ENCODE measurements at regions not wholly inside any gene's neighbourhood (a gene's known extent, or its start where the extent isn't known, plus 50 kb on each side); places are given as distances from the start of the nearest gene placed in this dataset.
"Not testable (repeated sequence)": the region's sequence is repeated elsewhere in the genome, so short reads cannot be mapped to it uniquely, and the experiment has no call there.

DNA sequence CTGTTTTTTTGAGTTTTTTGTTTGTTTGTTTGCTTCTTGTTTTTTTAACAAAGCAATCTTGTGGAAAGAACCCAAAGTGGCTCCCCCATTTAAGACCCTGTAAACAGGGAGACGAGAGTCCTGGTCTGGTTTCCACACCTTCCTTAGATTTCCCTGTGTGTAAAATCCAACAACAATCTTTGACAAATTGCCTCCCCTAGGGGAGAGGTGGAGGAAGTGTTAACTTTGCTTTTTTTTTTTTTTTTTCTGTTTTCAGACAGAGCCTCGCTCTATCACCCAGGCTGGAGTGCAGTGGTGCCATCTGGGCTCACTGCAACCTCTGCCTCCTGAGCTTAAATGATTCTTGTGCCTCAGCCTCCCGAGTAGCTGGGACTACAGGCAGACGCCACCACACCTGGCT lies 136.0 kb downstream of the OTOP1 start:
- not testable (repeated sequence) for H3K27me3 Mint-ChIP-seq (ENCODE audit: low read depth); DNase-seq (ENCODE audit: low spot score); H3K4me3 Mint-ChIP-seq; H3K4me1 Mint-ChIP-seq (ENCODE audit: low read depth); H3K9me3 Mint-ChIP-seq; H3K36me3 Mint-ChIP-seq (ENCODE audit: low read depth); H3K27ac Mint-ChIP-seq

DNA sequence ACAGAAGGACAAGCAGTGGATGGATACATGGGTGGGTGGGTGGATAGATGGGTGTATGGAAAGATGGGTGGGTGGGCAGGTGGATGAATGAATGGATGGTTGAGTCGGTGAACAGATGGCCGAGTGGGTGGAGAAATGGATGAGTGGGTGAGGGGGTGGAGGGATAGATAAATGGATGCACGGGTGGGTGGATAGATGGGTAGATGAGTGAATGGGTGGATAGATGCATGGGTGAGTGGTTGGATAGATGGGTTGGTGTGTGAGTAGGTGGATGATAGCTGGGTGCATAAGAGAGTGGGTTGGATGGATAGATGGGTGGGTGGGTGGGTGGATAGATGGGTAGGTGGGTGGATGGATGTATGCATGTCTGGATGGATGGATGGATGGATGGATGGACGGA lies 134.6 kb downstream of the OTOP1 start:
- DNase-seq (ENCODE audit: low spot score); H3K4me1 Mint-ChIP-seq (ENCODE audit: low read depth); H3K4me3 Mint-ChIP-seq; H3K27ac Mint-ChIP-seq; H3K36me3 Mint-ChIP-seq (ENCODE audit: low read depth); H3K27me3 Mint-ChIP-seq (ENCODE audit: low read depth); H3K9me3 Mint-ChIP-seq: not testable (repeated sequence)

DNA sequence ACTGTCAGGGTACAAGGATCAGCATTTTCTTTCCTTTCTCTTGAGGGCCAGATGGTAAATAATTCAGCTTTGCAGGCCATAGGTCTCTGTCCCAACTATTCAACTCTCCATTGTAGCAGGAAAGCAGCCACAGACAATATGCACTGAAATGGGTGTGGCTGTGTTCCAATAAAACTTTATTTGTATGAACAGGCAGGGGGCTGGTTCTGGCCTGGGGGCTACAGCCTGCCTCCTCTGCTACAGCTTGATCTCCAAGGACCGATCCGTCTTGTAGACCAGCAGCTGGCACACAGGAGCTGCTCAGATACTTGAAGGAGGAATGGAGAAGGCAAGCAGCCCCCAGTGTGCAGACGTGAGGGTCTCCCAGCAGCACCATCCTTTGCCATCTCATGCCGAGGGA lies 127.1 kb downstream of the OTOP1 start:
- H3K36me3 Mint-ChIP-seq (ENCODE audit: low read depth); H3K4me1 Mint-ChIP-seq (ENCODE audit: low read depth); H3K4me3 Mint-ChIP-seq; H3K27me3 Mint-ChIP-seq (ENCODE audit: low read depth); H3K27ac Mint-ChIP-seq; DNase-seq (ENCODE audit: low spot score); H3K9me3 Mint-ChIP-seq: not testable (repeated sequence)

DNA sequence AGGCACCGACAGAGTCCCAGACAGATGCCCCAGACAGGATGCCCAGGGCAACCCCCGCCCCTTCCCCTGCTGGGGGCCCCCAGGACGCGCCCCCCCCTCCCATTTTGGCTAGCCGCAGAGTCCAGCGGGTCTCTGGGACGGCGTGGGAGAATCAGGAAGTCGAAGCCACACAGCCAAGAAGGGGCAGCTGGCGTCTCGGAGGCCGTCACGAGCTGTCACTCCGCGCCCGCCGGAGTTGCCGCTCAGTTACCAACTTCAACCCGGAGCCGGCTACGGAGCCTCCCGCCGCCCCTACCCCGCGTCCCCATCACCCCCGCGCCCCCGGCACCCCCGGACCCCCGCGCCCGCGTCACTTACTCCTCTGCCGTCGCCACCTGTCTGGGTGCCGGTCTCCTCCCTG lies 119.8 kb downstream of the OTOP1 start:
- H3K27ac Mint-ChIP-seq; H3K9me3 Mint-ChIP-seq; H3K36me3 Mint-ChIP-seq (ENCODE audit: low read depth); DNase-seq (ENCODE audit: low spot score); H3K4me3 Mint-ChIP-seq; H3K4me1 Mint-ChIP-seq (ENCODE audit: low read depth): not testable (repeated sequence)
- peaks cover 21% of the 10 kb centered on the region for H3K27me3 Mint-ChIP-seq (ENCODE audit: low read depth)

DNA sequence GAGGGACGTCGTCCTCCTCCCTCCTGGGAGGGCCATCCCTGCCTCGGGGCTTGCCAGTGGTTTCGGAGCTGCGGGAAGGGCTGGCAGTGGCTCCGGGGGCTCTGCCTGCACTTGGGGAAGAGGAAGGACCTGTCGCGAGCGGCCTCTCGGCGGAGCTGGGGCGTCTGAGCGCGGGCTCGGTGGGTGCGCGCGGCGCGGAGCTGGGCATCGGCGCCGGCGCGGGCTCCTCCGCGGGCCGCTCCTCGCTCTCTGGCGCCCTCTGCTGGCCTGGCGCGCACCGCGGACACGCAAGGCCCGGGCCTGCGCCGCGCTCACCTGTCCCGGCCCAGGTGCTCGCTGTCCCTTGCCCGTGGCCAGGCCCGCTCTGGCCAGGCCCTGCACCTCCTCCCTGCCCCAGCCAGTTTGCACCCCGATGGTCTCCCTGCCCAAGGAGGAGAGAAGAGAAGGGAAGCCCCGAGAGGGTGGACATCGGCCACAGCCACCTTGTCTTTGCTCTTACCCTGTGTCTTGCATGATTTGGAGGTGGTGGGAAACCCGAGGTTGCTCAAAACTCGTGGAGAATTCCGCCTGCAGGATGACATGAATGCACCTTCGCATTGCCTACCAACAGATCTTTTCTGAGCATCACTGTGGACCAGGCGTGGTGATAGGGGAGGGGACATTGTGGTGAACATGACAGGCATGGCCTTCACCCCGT lies 119.2 kb downstream of the OTOP1 start:
- not testable (repeated sequence) for H3K9me3 Mint-ChIP-seq; H3K4me1 Mint-ChIP-seq (ENCODE audit: low read depth); H3K27ac Mint-ChIP-seq; H3K36me3 Mint-ChIP-seq (ENCODE audit: low read depth)
- peak overlapping the region; percentile 62 for H3K4me3 Mint-ChIP-seq
- DNase-seq (ENCODE audit: low spot score), result peak; percentile 61
- peaks cover 21% of the 10 kb centered on the region for H3K27me3 Mint-ChIP-seq (ENCODE audit: low read depth)

DNA sequence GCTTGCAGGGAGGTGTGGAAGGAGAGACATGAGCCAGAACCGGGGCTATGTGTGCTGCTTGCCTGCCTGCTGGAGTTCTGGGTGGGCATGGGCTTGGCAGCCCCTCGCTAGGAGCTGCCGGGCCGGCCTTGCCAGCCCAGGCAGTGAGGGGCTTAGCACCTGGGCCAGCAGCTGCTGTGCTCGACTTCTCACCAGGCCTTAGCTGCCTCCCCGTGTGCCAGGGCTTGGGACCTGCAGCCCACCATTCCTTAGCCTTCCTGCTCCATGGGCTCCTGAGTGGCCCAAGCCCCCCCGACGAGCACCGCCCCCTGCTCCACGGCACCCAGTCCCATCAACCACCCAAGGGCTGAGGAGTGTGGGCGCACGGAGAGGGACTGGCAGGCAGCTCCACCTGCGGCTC lies 111.3 kb downstream of the OTOP1 start:
- not testable (repeated sequence) for H3K27ac Mint-ChIP-seq; H3K9me3 Mint-ChIP-seq; H3K36me3 Mint-ChIP-seq (ENCODE audit: low read depth); H3K4me3 Mint-ChIP-seq; DNase-seq (ENCODE audit: low spot score); H3K4me1 Mint-ChIP-seq (ENCODE audit: low read depth); H3K27me3 Mint-ChIP-seq (ENCODE audit: low read depth)

DNA sequence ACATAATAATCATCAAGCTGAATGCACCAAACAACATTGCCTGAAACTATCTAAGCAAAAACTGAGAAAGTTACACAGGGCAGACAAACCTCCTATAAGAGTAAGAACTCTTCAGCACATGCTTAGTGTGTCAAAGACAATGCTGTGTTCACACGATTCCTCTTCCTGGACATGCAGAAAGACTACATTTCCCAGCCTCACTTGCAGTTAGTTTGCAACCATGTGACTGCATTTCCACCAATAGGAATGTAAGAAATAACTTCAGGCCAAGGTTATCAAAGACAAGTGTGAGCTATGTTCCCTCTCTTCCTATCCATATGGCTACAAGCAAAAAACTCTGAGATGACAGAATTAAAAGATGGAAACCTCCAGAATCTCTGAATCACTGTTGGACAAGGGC lies 109.8 kb downstream of the OTOP1 start:
- not testable (repeated sequence) for H3K27ac Mint-ChIP-seq; H3K36me3 Mint-ChIP-seq (ENCODE audit: low read depth)

DNA sequence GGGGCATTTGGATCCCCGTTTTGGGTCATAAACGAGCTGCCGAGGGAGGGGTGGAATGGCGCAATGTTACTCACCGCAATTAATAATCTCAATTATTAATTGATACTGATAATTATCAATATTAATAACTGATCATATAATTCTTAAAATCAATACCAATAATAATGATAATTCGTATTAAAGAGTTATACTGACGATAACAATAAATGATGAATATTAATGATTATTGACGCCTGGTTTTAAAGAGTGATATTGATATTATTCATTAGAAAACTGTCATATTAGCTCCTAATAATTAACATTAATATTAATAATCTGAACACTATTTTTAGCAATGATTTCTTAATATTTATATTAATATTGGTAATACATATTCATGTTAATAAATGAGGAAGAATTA lies 92.4 kb downstream of the OTOP1 start:
- DNase-seq (ENCODE audit: low spot score); H3K4me3 Mint-ChIP-seq; H3K27me3 Mint-ChIP-seq (ENCODE audit: low read depth); H3K4me1 Mint-ChIP-seq (ENCODE audit: low read depth); H3K27ac Mint-ChIP-seq; H3K9me3 Mint-ChIP-seq; H3K36me3 Mint-ChIP-seq (ENCODE audit: low read depth): not testable (repeated sequence)

More for the DNA sequence above, 109.8 kb downstream of the OTOP1 start:
- not testable (repeated sequence) for H3K4me3 Mint-ChIP-seq; H3K27me3 Mint-ChIP-seq (ENCODE audit: low read depth); H3K9me3 Mint-ChIP-seq; DNase-seq (ENCODE audit: low spot score); H3K4me1 Mint-ChIP-seq (ENCODE audit: low read depth)

DNA sequence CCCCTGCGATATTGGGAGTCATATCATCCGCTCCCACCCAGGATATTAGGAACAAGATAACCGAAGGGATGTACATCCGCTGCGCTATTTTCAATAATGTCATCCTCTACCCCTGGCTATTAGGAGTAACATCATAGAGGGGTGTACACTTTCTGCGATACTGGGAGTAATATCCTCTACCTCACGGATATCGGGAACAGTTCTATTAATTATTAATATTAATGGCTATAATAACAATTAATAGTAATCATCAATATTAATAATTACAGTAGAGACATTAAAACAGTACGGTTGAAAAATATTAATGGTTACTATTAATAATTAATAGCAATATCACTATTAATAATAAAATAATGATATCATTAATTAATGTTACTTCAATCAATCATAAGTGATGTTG lies 90.1 kb downstream of the OTOP1 start:
- H3K4me1 Mint-ChIP-seq (ENCODE audit: low read depth); H3K4me3 Mint-ChIP-seq; H3K27me3 Mint-ChIP-seq (ENCODE audit: low read depth); H3K27ac Mint-ChIP-seq; DNase-seq (ENCODE audit: low spot score); H3K36me3 Mint-ChIP-seq (ENCODE audit: low read depth); H3K9me3 Mint-ChIP-seq: not testable (repeated sequence)

Data from T-helper 2 cell treated with Interferon-gamma antibody and Interleukin-4, amounts not matched to agents 5 μg/mL and 100 μg/mL, for 36 hours (primary cell).